ENCODE measurements at regions not wholly inside any gene's neighbourhood (a gene's known extent, or its start where the extent isn't known, plus 50 kb on each side); places are given as distances from the start of the nearest gene placed in this dataset.

GRCh38 chr5:3230254-3230653, 365.4 kb upstream of the IRX1 start:
- H3K27me3 Mint-ChIP-seq (ENCODE audit: unreplicated experiment): no peaks in the 10 kb centered on the region
- H3K4me3 Mint-ChIP-seq (ENCODE audit: unreplicated experiment): no peak overlapping the region
- no peak for TF ChIP-seq CTCF (IDR thresholded peaks at IDR 0.05; ENCODE audit: partially characterized antibody, unreplicated experiment)
- H3K4me1 Mint-ChIP-seq (ENCODE audit: low read depth, unreplicated experiment): no peaks in the 10 kb centered on the region
- H3K36me3 Mint-ChIP-seq (ENCODE audit: unreplicated experiment): peaks cover 4% of the 10 kb centered on the region
- peaks cover 2% of the 10 kb centered on the region for H3K9me3 Mint-ChIP-seq (ENCODE audit: unreplicated experiment)
- no peak overlapping the region for H3K27ac Mint-ChIP-seq (ENCODE audit: unreplicated experiment)
- no peak for DNase-seq

GRCh38 chr5:3226196-3226920, 369.3 kb upstream of the IRX1 start:
- H3K27me3 Mint-ChIP-seq (ENCODE audit: unreplicated experiment): no peaks in the 10 kb centered on the region
- no peak overlapping the region for H3K4me3 Mint-ChIP-seq (ENCODE audit: unreplicated experiment)
- H3K36me3 Mint-ChIP-seq (ENCODE audit: unreplicated experiment): peaks cover 4% of the 10 kb centered on the region
- no peak overlapping the region for H3K27ac Mint-ChIP-seq (ENCODE audit: unreplicated experiment)
- DNase-seq: no peak
- peaks cover 6% of the 10 kb centered on the region for H3K9me3 Mint-ChIP-seq (ENCODE audit: unreplicated experiment)
- TF ChIP-seq CTCF (IDR thresholded peaks at IDR 0.05; ENCODE audit: partially characterized antibody, unreplicated experiment): no peak
- H3K4me1 Mint-ChIP-seq (ENCODE audit: low read depth, unreplicated experiment): no peaks in the 10 kb centered on the region

- peaks cover 2% of the 10 kb centered on the region for H3K4me1 Mint-ChIP-seq (ENCODE audit: low read depth, unreplicated experiment)
- no peak overlapping the region for H3K27ac Mint-ChIP-seq (ENCODE audit: unreplicated experiment)
- H3K36me3 Mint-ChIP-seq (ENCODE audit: unreplicated experiment): peaks cover 4% of the 10 kb centered on the region
- no peak for TF ChIP-seq CTCF (IDR thresholded peaks at IDR 0.05; ENCODE audit: partially characterized antibody, unreplicated experiment)
- DNase-seq: no peak
- H3K4me3 Mint-ChIP-seq (ENCODE audit: unreplicated experiment): no peak overlapping the region
- peaks cover 1% of the 10 kb centered on the region for H3K27me3 Mint-ChIP-seq (ENCODE audit: unreplicated experiment)
- H3K9me3 Mint-ChIP-seq (ENCODE audit: unreplicated experiment): peaks cover 4% of the 10 kb centered on the region
These were observed 370.3 kb upstream of the IRX1 start for GRCh38 chr5:3225201-3225960.

GRCh38 chr5:3222924-3223323, 372.7 kb upstream of the IRX1 start:
- TF ChIP-seq CTCF (IDR thresholded peaks at IDR 0.05; ENCODE audit: partially characterized antibody, unreplicated experiment): no peak
- H3K27ac Mint-ChIP-seq (ENCODE audit: unreplicated experiment): no peak overlapping the region
- H3K36me3 Mint-ChIP-seq (ENCODE audit: unreplicated experiment): peaks cover 4% of the 10 kb centered on the region
- no peak for DNase-seq
- peaks cover 4% of the 10 kb centered on the region for H3K9me3 Mint-ChIP-seq (ENCODE audit: unreplicated experiment)
- peaks cover 2% of the 10 kb centered on the region for H3K4me1 Mint-ChIP-seq (ENCODE audit: low read depth, unreplicated experiment)
- H3K4me3 Mint-ChIP-seq (ENCODE audit: unreplicated experiment): no peak overlapping the region
- peaks cover 5% of the 10 kb centered on the region for H3K27me3 Mint-ChIP-seq (ENCODE audit: unreplicated experiment)

- peaks cover 4% of the 10 kb centered on the region for H3K9me3 Mint-ChIP-seq (ENCODE audit: unreplicated experiment)
These were observed 374.2 kb upstream of the IRX1 start for GRCh38 chr5:3221432-3221831.

More at GRCh38 chr5:3221432-3221831, 374.2 kb upstream of the IRX1 start:
- H3K27me3 Mint-ChIP-seq (ENCODE audit: unreplicated experiment): peaks cover 8% of the 10 kb centered on the region
- TF ChIP-seq CTCF (IDR thresholded peaks at IDR 0.05; ENCODE audit: partially characterized antibody, unreplicated experiment): no peak
- no peak overlapping the region for H3K4me3 Mint-ChIP-seq (ENCODE audit: unreplicated experiment)
- H3K4me1 Mint-ChIP-seq (ENCODE audit: low read depth, unreplicated experiment): peaks cover 16% of the 10 kb centered on the region
- H3K27ac Mint-ChIP-seq (ENCODE audit: unreplicated experiment): no peak overlapping the region
- no peaks in the 10 kb centered on the region for H3K36me3 Mint-ChIP-seq (ENCODE audit: unreplicated experiment)
- DNase-seq: no peak

Data from glutamatergic neuron (in vitro differentiated cells).